ENCODE measurements at regions not wholly inside any gene's neighbourhood (a gene's known extent, or its start where the extent isn't known, plus 50 kb on each side); places are given as distances from the start of the nearest gene placed in this dataset.
"Not testable (repeated sequence)": the region's sequence is repeated elsewhere in the genome, so short reads cannot be mapped to it uniquely, and the experiment has no call there.

GRCh38 chr18:5717256-5717655, 173.5 kb upstream of the EPB41L3 start:
- no peak for DNase-seq

DNA sequence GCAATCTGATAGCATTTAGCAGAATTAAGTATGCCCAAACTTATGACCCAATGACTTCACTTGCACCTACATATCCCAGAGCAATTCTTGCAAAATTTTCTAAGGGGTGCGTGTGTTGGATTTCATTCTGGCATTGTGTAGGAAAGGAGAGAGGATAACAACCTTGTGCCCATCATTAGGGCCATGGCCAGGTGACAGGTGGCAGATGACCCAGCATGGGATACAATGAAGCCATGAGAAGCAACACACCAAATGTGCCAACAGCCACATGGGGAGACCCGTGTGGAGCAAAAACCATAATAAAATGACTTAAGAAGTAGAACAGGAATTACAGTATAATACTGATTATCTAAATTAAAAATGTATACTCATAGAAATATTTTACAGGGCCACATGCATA, 166.9 kb upstream of the EPB41L3 start:
- no peak for DNase-seq

DNA sequence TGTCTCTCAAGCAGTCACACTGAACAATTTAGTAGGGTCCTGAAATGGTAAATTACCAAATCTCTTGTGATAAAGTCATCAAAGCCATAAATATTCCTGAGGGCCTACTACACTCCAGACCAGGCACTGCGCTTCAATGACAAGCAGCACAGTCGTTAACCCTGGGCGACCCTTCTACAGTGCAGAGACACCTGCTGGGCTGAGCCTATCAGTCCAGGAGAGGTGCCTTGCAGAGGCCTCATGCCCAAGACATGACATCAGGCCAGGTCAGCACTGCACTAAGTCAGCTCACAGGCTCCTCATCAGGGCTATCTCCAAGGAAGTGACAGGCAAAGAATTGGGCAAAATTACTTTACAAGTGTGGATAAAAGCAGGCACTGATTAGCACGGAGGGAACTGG, 166.4 kb upstream of the EPB41L3 start:
- no peak for DNase-seq

GRCh38 chr18:5709476-5710095, 165.8 kb upstream of the EPB41L3 start:
- DNase-seq = no peak

DNA sequence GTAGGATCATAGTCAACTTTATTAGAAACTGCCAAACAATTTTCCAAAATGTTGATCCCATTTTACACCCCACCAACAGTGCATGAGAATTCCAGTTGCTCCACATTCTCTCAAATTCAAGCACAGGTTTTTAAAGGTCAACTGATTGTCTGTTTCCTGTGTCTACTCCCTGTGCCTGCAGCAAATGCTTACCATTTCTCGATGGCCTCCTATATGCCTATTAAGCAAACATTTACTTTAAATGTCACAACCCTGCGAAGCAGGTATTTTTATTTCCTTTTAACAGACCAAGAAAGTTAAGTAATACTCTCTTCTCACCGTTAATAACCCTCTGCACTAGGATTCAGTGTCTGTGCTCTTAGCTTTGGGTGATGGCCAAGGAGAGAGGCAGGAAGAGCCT, 163.8 kb upstream of the EPB41L3 start:
- no peak for DNase-seq

GRCh38 chr18:5705393-5705792, 161.6 kb upstream of the EPB41L3 start:
- no peak for DNase-seq

DNA sequence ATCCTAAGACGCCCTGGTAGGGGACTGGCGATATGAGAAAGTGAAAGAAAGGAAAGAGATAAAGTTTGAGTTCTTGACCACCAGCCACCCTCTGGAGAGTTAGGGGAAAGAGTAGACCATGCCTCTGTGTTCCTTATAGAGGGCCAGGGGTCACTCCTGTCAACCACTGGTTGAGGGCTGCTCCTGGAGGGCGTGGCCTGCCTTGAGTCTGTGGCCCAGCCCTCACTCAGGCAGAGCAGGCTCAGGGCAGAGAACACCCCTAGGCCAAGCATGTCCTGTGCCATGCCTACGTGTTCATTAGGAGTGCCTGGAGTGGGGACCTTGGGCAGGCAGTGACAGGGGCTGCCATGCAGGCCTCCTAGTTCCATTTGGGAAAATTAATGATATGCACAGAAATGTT, 161.1 kb upstream of the EPB41L3 start:
- no peak for DNase-seq

DNA sequence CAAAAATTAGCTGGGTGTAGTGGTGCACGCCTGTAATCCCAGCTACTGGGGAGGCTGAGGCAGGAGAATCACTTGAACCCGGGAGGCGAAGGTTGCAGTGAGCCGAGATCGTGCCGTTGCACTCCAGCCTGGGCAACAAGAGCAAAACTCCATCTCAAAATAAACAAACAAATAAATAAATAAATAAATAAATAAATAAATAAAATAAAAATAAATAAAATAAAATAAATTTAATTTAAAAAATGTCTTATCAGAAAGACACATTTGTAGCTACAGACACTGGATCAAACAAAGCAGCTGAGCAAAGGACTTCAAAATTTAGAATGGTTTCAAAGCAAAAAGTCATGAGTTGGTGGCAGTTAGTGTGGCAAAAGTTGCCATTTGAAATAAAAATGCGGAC, 158.2 kb upstream of the EPB41L3 start:
- DNase-seq = not testable (repeated sequence)

DNA sequence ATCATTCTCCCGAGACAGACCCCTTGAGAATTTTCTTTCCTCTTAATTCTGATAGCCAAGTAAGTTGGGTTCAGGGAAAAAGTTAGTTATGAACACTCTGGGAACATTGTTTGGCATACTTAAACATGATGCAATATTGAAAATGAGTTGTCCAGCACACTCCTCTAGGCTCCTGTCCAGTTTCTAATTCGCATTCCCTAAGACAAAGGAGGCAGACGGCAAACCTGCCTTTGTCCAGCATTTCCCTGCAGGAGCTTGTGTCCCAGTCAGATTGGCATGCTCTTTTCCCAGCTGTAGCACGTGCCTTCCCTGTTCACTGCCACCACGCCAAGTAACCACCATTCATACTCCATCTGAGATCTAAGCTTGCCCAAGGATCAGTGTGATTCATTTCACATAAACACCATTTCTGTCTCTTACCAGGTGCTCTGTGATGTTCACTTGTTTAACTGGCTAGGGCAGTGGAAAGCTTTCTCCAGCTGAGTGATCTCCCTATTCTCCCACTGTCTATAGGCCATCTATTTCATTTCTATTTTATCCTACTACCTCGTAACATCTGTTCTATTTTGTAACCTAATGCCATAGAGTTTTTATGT, 150.0 kb upstream of the EPB41L3 start:
- DNase-seq = no peak

- DNase-seq = no peak
Observed at GRCh38 chr18:5678779-5679406, 135.1 kb upstream of the EPB41L3 start.

DNA sequence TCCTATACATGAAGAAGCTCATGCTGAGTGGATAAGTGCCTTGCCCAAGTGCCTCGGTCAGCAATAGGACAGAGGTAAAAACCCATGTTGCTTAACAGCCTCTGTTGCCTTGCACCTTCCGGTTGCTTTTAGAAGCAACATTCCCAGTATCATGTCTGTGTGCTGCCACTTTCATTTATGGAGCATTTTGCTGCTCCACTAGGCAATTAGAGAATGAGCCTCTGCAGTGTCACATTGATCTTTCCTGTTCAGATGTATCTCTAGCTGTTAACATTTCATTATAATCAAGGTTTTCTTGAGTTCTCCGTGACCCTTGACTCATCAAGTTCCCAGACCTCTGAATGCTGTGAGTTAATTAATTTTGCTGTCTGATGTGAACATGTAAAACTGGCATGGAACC, 134.5 kb upstream of the EPB41L3 start:
- DNase-seq = no peak

GRCh38 chr18:5673616-5674015, 129.8 kb upstream of the EPB41L3 start:
- no peak for DNase-seq

DNA sequence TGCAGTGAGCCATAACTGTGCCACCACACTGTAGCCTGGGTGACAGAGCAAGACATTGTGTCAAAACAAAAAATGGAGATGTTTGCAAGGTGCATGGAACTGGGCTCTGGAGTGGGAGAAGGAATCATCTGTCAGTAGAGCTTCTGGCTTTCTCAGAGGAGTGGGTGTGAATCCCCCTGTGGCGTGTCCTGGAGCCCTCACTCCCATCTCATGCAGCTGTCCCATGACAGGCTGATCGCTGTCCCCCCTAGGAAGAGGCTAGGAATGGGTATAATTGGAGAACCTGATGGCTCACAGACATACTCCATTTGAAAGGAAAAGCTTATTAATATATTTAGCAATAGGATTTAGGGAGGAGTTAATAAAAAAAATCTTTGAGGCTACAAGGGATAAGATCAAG, 125.8 kb upstream of the EPB41L3 start:
- DNase-seq = no peak

DNA sequence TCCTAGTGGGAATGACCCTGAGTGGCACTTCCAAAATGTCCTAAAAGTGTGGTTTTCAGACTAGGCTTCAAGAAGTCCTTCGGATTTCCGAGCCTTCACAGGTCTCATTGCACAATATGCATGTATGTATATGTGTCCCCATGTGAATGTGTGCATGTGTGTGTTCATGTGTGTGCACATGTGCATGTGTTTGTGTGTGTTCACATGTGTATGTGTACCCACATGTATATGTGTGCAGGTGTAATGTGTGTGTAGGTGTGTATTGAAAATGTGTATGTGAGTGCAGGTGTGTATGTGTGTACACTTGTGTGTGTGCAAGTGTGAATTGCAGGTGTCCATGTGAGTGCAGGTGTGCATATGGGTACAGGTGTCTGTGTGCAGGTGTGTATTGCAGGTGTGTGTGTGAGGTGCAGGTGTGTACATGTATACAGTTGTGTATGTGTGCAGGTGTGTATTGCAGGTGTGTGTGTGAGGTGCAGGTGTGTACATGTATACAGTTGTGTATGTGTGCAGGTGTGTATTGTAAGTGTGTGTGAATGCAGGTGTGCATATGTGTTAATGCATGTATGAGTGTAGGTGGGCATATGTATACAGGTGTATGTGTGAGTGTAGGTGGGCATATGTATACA, 124.4 kb upstream of the EPB41L3 start:
- no peak for DNase-seq

GRCh38 chr18:5667356-5667755, 123.6 kb upstream of the EPB41L3 start:
- no peak for DNase-seq

- DNase-seq = no peak
Observed at GRCh38 chr18:5662586-5663090, 118.8 kb upstream of the EPB41L3 start.

GRCh38 chr18:5661179-5661578, 117.4 kb upstream of the EPB41L3 start:
- DNase-seq = no peak

GRCh38 chr18:5653802-5654201, 110.0 kb upstream of the EPB41L3 start:
- DNase-seq = no peak

DNA sequence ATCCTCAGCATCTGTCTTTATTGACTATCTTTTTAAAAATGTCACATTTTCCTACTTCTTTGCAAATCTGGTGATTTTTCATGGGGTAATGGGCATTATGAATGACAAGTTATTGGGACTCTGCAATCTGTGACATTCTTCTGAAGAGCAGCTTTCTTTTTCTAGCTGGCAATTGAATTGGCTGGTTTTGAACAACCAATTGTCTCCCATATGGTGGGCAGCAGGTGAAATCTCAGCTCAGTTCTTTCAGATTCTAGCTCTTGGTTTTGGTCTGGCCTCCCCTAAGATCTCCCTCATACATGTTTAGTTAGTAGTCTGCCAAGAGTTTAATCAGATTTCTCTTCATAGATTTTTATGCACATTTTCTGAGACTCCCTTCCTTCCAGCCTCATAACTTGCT, 107.9 kb upstream of the EPB41L3 start:
- DNase-seq = no peak

GRCh38 chr18:5649439-5649838, 105.6 kb upstream of the EPB41L3 start:
- DNase-seq = no peak

- no peak for DNase-seq
Observed at GRCh38 chr18:5646739-5647138, 102.9 kb upstream of the EPB41L3 start.

- no peak for DNase-seq
Observed at GRCh38 chr18:5643288-5643687, 99.5 kb upstream of the EPB41L3 start.

DNA sequence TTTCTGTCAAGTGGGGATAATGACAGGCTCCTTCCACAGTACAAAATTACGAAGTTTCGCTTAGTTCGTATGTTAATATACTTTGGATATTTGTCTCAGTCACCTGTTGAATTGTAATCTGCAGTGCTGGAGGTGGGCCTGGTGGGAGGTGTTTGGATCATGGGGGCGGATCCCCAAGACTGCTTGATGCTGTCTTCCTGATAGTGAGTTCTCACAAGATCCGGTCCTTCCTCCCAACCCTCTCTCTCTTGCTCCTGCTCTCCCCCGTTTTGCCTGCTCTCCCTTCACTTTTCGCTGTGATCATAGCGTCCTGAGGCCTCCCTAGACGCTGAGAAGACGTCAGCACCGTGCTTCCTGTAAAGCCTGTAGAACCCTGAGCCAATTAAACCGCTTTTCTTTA, 97.1 kb upstream of the EPB41L3 start:
- DNase-seq = no peak

- DNase-seq = no peak
Observed at GRCh38 chr18:5639131-5639530, 95.3 kb upstream of the EPB41L3 start.
